ENCODE measurements at regions not wholly inside any gene's neighbourhood (a gene's known extent, or its start where the extent isn't known, plus 50 kb on each side); places are given as distances from the start of the nearest gene placed in this dataset.

DNA sequence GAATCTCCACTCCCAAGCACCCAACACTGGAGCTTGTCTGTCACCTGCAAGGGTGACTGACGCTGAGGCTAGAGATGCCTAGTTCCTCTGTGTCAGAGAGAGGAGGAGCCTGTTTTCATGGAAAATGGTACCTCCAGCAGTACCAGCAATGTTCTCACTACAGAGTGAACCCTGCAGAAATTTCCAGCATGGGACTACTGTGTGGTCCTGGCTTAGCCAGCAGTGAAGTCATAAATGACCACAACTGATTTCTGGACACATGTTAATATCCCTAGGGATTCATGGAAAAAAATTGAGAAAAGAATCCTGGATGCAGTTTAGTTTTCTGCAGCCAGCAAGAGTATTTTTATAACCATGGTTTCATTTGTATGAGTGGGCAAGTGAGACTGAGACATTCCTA, 468.1 kb downstream of the CD83 start:
- H3K9me3 Mint-ChIP-seq (ENCODE audit: unreplicated experiment) = no peaks in the 10 kb centered on the region
- no peaks in the 10 kb centered on the region for H3K36me3 Mint-ChIP-seq (ENCODE audit: unreplicated experiment)
- peaks cover 34% of the 10 kb centered on the region for H3K27me3 Mint-ChIP-seq (ENCODE audit: unreplicated experiment)
- H3K27ac Mint-ChIP-seq (ENCODE audit: unreplicated experiment) = no peak overlapping the region
- H3K4me3 Mint-ChIP-seq (ENCODE audit: unreplicated experiment) = no peak overlapping the region
- no peak for DNase-seq (ENCODE audit: extremely low spot score, unreplicated experiment)
- TF ChIP-seq CTCF (IDR thresholded peaks at IDR 0.05) = no peak
- H3K4me1 Mint-ChIP-seq (ENCODE audit: unreplicated experiment) = no peaks in the 10 kb centered on the region

DNA sequence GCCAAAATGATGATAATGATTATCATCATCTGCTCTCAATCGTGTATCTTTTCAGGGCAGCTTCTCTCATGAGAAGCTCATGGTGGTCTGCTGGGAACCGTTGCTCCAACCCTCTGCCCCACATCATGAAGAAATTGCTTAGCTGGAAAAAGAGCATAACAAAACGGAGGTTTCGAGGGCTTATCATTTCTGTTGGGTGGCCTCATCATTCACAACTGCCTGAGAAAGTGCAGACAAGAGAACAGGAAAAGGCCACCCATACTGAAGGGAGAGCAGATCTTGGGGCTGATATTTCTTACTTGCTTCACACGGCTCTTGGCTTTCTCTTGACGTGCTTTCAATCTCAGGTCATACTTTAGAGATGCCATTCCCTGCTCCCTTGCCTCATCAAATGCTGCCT, 471.6 kb downstream of the CD83 start:
- Mint-ChIP-seq H3K27me3 (ENCODE audit: unreplicated experiment) (peaks cover 31% of the 10 kb centered on the region), H3K4me1 (ENCODE audit: unreplicated experiment) (no peaks in the 10 kb centered on the region), H3K27ac (ENCODE audit: unreplicated experiment) (no peak overlapping the region), H3K9me3 (ENCODE audit: unreplicated experiment) (no peaks in the 10 kb centered on the region), H3K4me3 (ENCODE audit: unreplicated experiment) (no peak overlapping the region), H3K36me3 (ENCODE audit: unreplicated experiment) (no peaks in the 10 kb centered on the region)
- DNase-seq (ENCODE audit: extremely low spot score, unreplicated experiment) = no peak
- TF ChIP-seq CTCF (IDR thresholded peaks at IDR 0.05) = no peak

GRCh38 chr6:14590586-14590985, 473.0 kb downstream of the CD83 start:
- no peak for TF ChIP-seq CTCF (IDR thresholded peaks at IDR 0.05)
- Mint-ChIP-seq H3K4me1 (ENCODE audit: unreplicated experiment) (no peaks in the 10 kb centered on the region), H3K27ac (ENCODE audit: unreplicated experiment) (no peak overlapping the region), H3K36me3 (ENCODE audit: unreplicated experiment) (no peaks in the 10 kb centered on the region), H3K27me3 (ENCODE audit: unreplicated experiment) (peaks cover 31% of the 10 kb centered on the region), H3K9me3 (ENCODE audit: unreplicated experiment) (no peaks in the 10 kb centered on the region), H3K4me3 (ENCODE audit: unreplicated experiment) (no peak overlapping the region)
- no peak for DNase-seq (ENCODE audit: extremely low spot score, unreplicated experiment)

DNA sequence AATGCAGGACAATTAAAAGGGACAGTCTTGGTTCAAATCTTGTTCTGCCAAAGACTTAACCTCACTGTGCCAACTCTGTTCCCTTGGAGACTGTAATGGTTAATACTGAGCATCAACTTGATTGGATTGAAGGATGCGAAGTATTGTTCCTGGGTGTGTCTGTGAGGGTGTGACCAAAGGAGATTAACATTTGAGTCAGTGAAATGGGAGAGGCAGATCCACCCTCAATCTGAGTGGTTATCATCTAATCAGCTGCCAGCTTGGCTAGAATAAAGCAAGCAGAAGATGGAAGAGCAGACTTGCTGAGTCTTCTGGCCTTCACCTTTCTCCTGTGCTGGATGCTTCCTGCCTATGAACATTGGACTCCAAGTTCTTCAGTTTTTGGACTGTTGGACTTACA, 474.4 kb downstream of the CD83 start:
- Mint-ChIP-seq H3K36me3 (ENCODE audit: unreplicated experiment) (no peaks in the 10 kb centered on the region), H3K4me3 (ENCODE audit: unreplicated experiment) (no peak overlapping the region), H3K9me3 (ENCODE audit: unreplicated experiment) (no peaks in the 10 kb centered on the region), H3K27me3 (ENCODE audit: unreplicated experiment) (peaks cover 24% of the 10 kb centered on the region), H3K4me1 (ENCODE audit: unreplicated experiment) (no peaks in the 10 kb centered on the region), H3K27ac (ENCODE audit: unreplicated experiment) (no peak overlapping the region)
- no peak for TF ChIP-seq CTCF (IDR thresholded peaks at IDR 0.05)
- no peak for DNase-seq (ENCODE audit: extremely low spot score, unreplicated experiment)

- no peak overlapping the region for H3K27ac Mint-ChIP-seq (ENCODE audit: unreplicated experiment)
- H3K4me3 Mint-ChIP-seq (ENCODE audit: unreplicated experiment) = no peak overlapping the region
- H3K36me3 Mint-ChIP-seq (ENCODE audit: unreplicated experiment) = no peaks in the 10 kb centered on the region
- H3K4me1 Mint-ChIP-seq (ENCODE audit: unreplicated experiment) = no peaks in the 10 kb centered on the region
- no peak for DNase-seq (ENCODE audit: extremely low spot score, unreplicated experiment)
- H3K9me3 Mint-ChIP-seq (ENCODE audit: unreplicated experiment) = no peaks in the 10 kb centered on the region
- peaks cover 19% of the 10 kb centered on the region for H3K27me3 Mint-ChIP-seq (ENCODE audit: unreplicated experiment)
- no peak for TF ChIP-seq CTCF (IDR thresholded peaks at IDR 0.05)
Measured at GRCh38 chr6:14593286-14593685, 475.7 kb downstream of the CD83 start.

Data from osteocyte (in vitro differentiated cells).